Liver (tissue), 8 donors: ENCODE measurements at regions not wholly inside any gene's neighbourhood (a gene's known extent, or its start where the extent isn't known, plus 50 kb on each side); places are given as distances from the start of the nearest gene placed in this dataset.

ENCODE experiments used
- DNase-seq: peaks from one replicate; pipeline ENCODE4 v3.0.0-alpha.2; 2017; ENCODE audit warnings: low spot score
- H3K27ac ChIP-seq, 2 donors: one replicate each; pipeline ENCODE4 v1.7.0; 2013; ENCODE audit warnings: inconsistent platforms in 2 of 2, low read length in 2 of 2, control low read depth in 1 of 2, low read depth in 1 of 2, mild to moderate bottlenecking in 1 of 2
- H3K27me3 ChIP-seq, 4 donors: one replicate each; pipeline versions ENCODE4 v1.6.1 to v1.7.0; 2013; ENCODE audit warnings: low read length in 3 of 4, inconsistent platforms in 1 of 4, mild to moderate bottlenecking in 1 of 4, moderate library complexity in 1 of 4; ENCODE audit not compliant: control insufficient read depth in 4 of 4, insufficient read depth in 4 of 4
- H3K36me3 ChIP-seq, 4 donors: one replicate each; pipeline versions ENCODE4 v1.6.1 to v1.7.0; 2013; ENCODE audit warnings: low read length in 3 of 4, mild to moderate bottlenecking in 3 of 4, low read depth in 1 of 4, moderate library complexity in 1 of 4; ENCODE audit not compliant: control insufficient read depth in 4 of 4, insufficient read depth in 3 of 4
- H3K4me1 ChIP-seq, 4 donors: one replicate each; pipeline versions ENCODE4 v1.6.1 to v1.7.0; 2013; ENCODE audit warnings: low read length in 3 of 4, mild to moderate bottlenecking in 3 of 4, moderate library complexity in 1 of 4; ENCODE audit not compliant: control insufficient read depth in 4 of 4, insufficient read depth in 4 of 4
- H3K4me3 ChIP-seq, 3 donors: one replicate each; pipeline versions ENCODE4 v1.6.1 to v1.7.0; 2013; ENCODE audit warnings: low read length in 3 of 3, control low read depth in 1 of 3, low read depth in 1 of 3, mild to moderate bottlenecking in 1 of 3
- H3K9ac ChIP-seq, 2 donors: one replicate each; pipeline ENCODE4 v1.7.0; 2013; ENCODE audit warnings: low read length in 2 of 2, mild to moderate bottlenecking in 2 of 2, moderate library complexity in 2 of 2, control low read depth in 1 of 2, low read depth in 1 of 2
- H3K9me3 ChIP-seq, 4 donors: one replicate each; pipeline versions ENCODE4 v1.6.1 to v1.7.0; 2013; ENCODE audit warnings: low read length in 3 of 4; ENCODE audit not compliant: control insufficient read depth in 4 of 4
- FOXA1 ChIP-seq: IDR thresholded peaks from 2 replicates; pipeline ENCODE4 v1.6.1; 2016; ENCODE audit warnings: antibody characterized with exemption
- FOXA2 ChIP-seq: IDR thresholded peaks from 2 replicates; pipeline ENCODE4 v1.6.1; 2016; ENCODE audit warnings: antibody characterized with exemption
- GABPA ChIP-seq, 2 donors: IDR thresholded peaks in 1 of 2; conservative IDR thresholded peaks in 1 of 2; 2 replicates each; pipeline ENCODE4 v1.6.1; 2016; ENCODE audit warnings: antibody characterized with exemption in 2 of 2, mild to moderate bottlenecking in 1 of 2, moderate library complexity in 1 of 2
- HNF4A ChIP-seq, 2 donors: conservative IDR thresholded peaks; 2 replicates each; pipeline ENCODE4 v1.6.1; 2016; ENCODE audit warnings: antibody characterized with exemption in 2 of 2, mild to moderate bottlenecking in 2 of 2
- HNF4G ChIP-seq: IDR thresholded peaks from 2 replicates; pipeline ENCODE4 v1.6.1; 2016; ENCODE audit warnings: antibody characterized with exemption
- JUND ChIP-seq, 2 donors: IDR thresholded peaks; 2 replicates each; pipeline ENCODE4 v1.6.1; 2016; ENCODE audit warnings: antibody characterized with exemption in 2 of 2
- NR2F2 ChIP-seq: IDR thresholded peaks from 2 replicates; pipeline ENCODE4 v1.6.1; 2016; ENCODE audit warnings: antibody characterized with exemption
- RAD21 ChIP-seq, 2 donors: IDR thresholded peaks; 2 replicates each; pipeline ENCODE4 v1.6.1; 2016; ENCODE audit warnings: antibody characterized with exemption in 2 of 2, mild to moderate bottlenecking in 2 of 2
- RXRA ChIP-seq, 2 donors: IDR thresholded peaks; 2 replicates each; pipeline ENCODE4 v1.6.1; 2017 to 2018; ENCODE audit warnings: antibody characterized with exemption in 2 of 2, mild to moderate bottlenecking in 1 of 2
- SP1 ChIP-seq: IDR thresholded peaks from 2 replicates; pipeline ENCODE4 v1.6.1; 2018; ENCODE audit warnings: antibody characterized with exemption, mild to moderate bottlenecking
- TAF1 ChIP-seq: conservative IDR thresholded peaks from 2 replicates; pipeline ENCODE4 v1.6.1; 2016; ENCODE audit warnings: antibody characterized with exemption, mild to moderate bottlenecking
- YY1 ChIP-seq: IDR thresholded peaks from 2 replicates; pipeline ENCODE4 v1.6.1; 2016; ENCODE audit warnings: antibody characterized with exemption, mild to moderate bottlenecking
- WGBS: extraction: QIAGEN DNeasy Blood & Tissue Kit; methylation state at CpG from one replicate; pipeline ENCODE4 v1.1.7; 2013; 5-methylcytosine and 5-hydroxymethylcytosine counted together
- TF ChIP-seq, protein P1 (sequence below): fragments of 150-350 bp; IDR thresholded peaks from 2 replicates; pipeline ENCODE4 v1.5.1; 2017; ENCODE audit warnings: improper control_type of control experiment, low read depth, low read length; ENCODE audit not compliant: missing input control
- TF ChIP-seq, protein P2 (sequence below): IDR thresholded peaks from 2 replicates; pipeline ENCODE4 v1.6.1; 2016; ENCODE audit warnings: antibody characterized with exemption, mild to moderate bottlenecking
- TF ChIP-seq, protein P3 (sequence below): IDR thresholded peaks from 2 replicates; pipeline ENCODE4 v1.6.1; 2016; ENCODE audit warnings: antibody characterized with exemption
- TF ChIP-seq, protein P4 (sequence below): IDR thresholded peaks from 2 replicates; pipeline ENCODE4 v1.6.1; 2016; ENCODE audit warnings: antibody characterized with exemption
- TF ChIP-seq, protein P5 (sequence below): IDR thresholded peaks from 2 replicates; pipeline ENCODE4 v1.6.1; 2016; ENCODE audit warnings: antibody characterized with exemption
- donor health status: healthy.
- donor health status: healthy.
- donor health status: healthy.
- donor health status: healthy.
- donor health status: healthy.

DNA sequence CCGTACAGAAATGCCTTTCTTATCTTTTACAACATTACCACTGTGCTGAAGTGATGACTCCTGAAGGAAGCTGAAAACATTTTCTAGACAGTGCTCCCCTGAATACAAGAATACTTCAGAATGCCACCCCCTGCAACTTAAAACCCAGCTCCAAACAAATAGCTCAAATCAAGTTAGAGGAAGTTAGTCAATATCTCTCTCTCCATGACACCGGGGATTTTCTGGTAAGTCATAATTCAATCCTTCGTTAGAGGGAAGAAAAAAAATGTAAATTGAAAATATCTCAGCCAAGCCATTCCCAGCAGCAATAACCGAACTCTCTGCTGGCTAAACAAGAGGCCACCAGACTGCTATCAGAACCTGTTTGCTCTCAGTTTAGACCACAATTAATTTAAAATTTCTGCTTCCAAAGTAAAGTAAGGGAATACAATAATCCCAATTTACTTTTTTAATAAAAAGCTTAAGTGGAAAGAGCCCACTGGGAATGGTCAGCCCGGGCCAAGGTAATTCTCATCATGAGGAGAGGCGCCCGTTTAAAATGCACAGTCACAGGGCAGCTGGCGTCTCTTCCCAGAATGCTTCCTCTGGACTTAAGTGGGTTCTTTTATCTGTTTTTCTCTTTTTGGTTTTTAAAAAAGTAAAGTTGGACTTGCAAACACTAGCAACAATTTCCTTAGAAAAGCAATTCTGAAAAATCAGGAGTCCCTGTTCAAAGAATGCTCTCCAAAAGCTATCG, 710.1 kb upstream of the STXBP6 start:
- no peaks in the 10 kb centered on the region for H3K4me1 ChIP-seq
- WGBS: 69% methylated on average over 9 of the region's 9 CpGs
- H3K9ac ChIP-seq: no peak overlapping the region
- TF ChIP-seq FOXA1: no peak
- no peak for TF ChIP-seq NR2F2
- TF ChIP-seq SP1: no peak
- TF ChIP-seq RXRA (IDR thresholded peaks at IDR 0.05): no peak
- no peak for TF ChIP-seq HNF4A (conservative IDR thresholded peaks at IDR 0.05)
- TF ChIP-seq GABPA (IDR thresholded peaks at IDR 0.05 in 1 of 2, conservative IDR thresholded peaks at IDR 0.05 in 1 of 2): no peak
- TF ChIP-seq FOXA2: no peak
- TF ChIP-seq, protein P1, sequence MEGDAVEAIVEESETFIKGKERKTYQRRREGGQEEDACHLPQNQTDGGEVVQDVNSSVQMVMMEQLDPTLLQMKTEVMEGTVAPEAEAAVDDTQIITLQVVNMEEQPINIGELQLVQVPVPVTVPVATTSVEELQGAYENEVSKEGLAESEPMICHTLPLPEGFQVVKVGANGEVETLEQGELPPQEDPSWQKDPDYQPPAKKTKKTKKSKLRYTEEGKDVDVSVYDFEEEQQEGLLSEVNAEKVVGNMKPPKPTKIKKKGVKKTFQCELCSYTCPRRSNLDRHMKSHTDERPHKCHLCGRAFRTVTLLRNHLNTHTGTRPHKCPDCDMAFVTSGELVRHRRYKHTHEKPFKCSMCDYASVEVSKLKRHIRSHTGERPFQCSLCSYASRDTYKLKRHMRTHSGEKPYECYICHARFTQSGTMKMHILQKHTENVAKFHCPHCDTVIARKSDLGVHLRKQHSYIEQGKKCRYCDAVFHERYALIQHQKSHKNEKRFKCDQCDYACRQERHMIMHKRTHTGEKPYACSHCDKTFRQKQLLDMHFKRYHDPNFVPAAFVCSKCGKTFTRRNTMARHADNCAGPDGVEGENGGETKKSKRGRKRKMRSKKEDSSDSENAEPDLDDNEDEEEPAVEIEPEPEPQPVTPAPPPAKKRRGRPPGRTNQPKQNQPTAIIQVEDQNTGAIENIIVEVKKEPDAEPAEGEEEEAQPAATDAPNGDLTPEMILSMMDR: no peak
- no peak for TF ChIP-seq TAF1
- TF ChIP-seq YY1: no peak
- TF ChIP-seq, protein P2, sequence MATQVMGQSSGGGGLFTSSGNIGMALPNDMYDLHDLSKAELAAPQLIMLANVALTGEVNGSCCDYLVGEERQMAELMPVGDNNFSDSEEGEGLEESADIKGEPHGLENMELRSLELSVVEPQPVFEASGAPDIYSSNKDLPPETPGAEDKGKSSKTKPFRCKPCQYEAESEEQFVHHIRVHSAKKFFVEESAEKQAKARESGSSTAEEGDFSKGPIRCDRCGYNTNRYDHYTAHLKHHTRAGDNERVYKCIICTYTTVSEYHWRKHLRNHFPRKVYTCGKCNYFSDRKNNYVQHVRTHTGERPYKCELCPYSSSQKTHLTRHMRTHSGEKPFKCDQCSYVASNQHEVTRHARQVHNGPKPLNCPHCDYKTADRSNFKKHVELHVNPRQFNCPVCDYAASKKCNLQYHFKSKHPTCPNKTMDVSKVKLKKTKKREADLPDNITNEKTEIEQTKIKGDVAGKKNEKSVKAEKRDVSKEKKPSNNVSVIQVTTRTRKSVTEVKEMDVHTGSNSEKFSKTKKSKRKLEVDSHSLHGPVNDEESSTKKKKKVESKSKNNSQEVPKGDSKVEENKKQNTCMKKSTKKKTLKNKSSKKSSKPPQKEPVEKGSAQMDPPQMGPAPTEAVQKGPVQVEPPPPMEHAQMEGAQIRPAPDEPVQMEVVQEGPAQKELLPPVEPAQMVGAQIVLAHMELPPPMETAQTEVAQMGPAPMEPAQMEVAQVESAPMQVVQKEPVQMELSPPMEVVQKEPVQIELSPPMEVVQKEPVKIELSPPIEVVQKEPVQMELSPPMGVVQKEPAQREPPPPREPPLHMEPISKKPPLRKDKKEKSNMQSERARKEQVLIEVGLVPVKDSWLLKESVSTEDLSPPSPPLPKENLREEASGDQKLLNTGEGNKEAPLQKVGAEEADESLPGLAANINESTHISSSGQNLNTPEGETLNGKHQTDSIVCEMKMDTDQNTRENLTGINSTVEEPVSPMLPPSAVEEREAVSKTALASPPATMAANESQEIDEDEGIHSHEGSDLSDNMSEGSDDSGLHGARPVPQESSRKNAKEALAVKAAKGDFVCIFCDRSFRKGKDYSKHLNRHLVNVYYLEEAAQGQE: no peak
- no peak for TF ChIP-seq JUND (IDR thresholded peaks at IDR 0.05)
- TF ChIP-seq, protein P3, sequence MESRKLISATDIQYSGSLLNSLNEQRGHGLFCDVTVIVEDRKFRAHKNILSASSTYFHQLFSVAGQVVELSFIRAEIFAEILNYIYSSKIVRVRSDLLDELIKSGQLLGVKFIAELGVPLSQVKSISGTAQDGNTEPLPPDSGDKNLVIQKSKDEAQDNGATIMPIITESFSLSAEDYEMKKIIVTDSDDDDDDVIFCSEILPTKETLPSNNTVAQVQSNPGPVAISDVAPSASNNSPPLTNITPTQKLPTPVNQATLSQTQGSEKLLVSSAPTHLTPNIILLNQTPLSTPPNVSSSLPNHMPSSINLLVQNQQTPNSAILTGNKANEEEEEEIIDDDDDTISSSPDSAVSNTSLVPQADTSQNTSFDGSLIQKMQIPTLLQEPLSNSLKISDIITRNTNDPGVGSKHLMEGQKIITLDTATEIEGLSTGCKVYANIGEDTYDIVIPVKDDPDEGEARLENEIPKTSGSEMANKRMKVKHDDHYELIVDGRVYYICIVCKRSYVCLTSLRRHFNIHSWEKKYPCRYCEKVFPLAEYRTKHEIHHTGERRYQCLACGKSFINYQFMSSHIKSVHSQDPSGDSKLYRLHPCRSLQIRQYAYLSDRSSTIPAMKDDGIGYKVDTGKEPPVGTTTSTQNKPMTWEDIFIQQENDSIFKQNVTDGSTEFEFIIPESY: no peak
- TF ChIP-seq RAD21 (IDR thresholded peaks at IDR 0.05): no peak
- no peak for TF ChIP-seq HNF4G
- TF ChIP-seq, protein P4, sequence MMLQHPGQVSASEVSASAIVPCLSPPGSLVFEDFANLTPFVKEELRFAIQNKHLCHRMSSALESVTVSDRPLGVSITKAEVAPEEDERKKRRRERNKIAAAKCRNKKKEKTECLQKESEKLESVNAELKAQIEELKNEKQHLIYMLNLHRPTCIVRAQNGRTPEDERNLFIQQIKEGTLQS: no peak
- TF ChIP-seq, protein P5, sequence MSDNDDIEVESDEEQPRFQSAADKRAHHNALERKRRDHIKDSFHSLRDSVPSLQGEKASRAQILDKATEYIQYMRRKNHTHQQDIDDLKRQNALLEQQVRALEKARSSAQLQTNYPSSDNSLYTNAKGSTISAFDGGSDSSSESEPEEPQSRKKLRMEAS: no peak
- DNase-seq: no peak
- H3K27me3 ChIP-seq: no peaks in the 10 kb centered on the region
- no peaks in the 10 kb centered on the region for H3K36me3 ChIP-seq
- H3K27ac ChIP-seq: no peak overlapping the region
- H3K4me3 ChIP-seq: no peak overlapping the region
- no peaks in the 10 kb centered on the region for H3K9me3 ChIP-seq
